DOHH2 (cell line): ENCODE measurements at regions not wholly inside any gene's neighbourhood (a gene's known extent, or its start where the extent isn't known, plus 50 kb on each side); places are given as distances from the start of the nearest gene placed in this dataset.

Experiments used
- H3F3A ChIP-seq: fragments of 200-600 bp; sonication (generic), shearing (Covaris generic); 2 replicates; pipeline ENCODE4 v1.6.0; 2016; ENCODE audit warnings: antibody characterized with exemption, mild to moderate bottlenecking; ENCODE audit not compliant: control insufficient read depth, insufficient read depth
- H3K27ac ChIP-seq: fragments of 200-600 bp; sonication (generic); 2 replicates; pipeline ENCODE4 v1.5.1; 2014; ENCODE audit warnings: low read depth, mild to moderate bottlenecking, low read length, moderate library complexity
- H3K27me3 ChIP-seq: fragments of 200-600 bp; sonication (generic); 2 replicates; pipeline ENCODE4 v1.6.1; 2014; ENCODE audit warnings: mild to moderate bottlenecking, low read length, mixed read lengths; ENCODE audit not compliant: control insufficient read depth
- H3K36me3 ChIP-seq: fragments of 200-600 bp; sonication (generic); 2 replicates; pipeline ENCODE4 v1.6.1; 2014; ENCODE audit warnings: mild to moderate bottlenecking, low read length, moderate library complexity, mixed read lengths; ENCODE audit not compliant: control insufficient read depth
- H3K4me1 ChIP-seq: fragments of 200-600 bp; sonication (generic); 2 replicates; pipeline ENCODE4 v1.6.1; 2014; ENCODE audit warnings: mild to moderate bottlenecking, low read length, mixed read lengths; ENCODE audit not compliant: control insufficient read depth
- H3K4me2 ChIP-seq: fragments of 200-600 bp; sonication (generic); 2 replicates; pipeline ENCODE4 v1.6.0; 2014; ENCODE audit warnings: mild to moderate bottlenecking, low read length, moderate library complexity
- H3K4me3 ChIP-seq: fragments of 200-600 bp; sonication (generic); 2 replicates; pipeline ENCODE4 v1.5.1; 2014; ENCODE audit warnings: mild to moderate bottlenecking, low read length, mixed read lengths
- H3K79me2 ChIP-seq: fragments of 200-600 bp; sonication (generic); 2 replicates; pipeline ENCODE4 v1.6.1; 2014; ENCODE audit warnings: mild to moderate bottlenecking, low read length, mixed read lengths; ENCODE audit not compliant: control insufficient read depth
- H3K9me2 ChIP-seq: fragments of 200-600 bp; sonication (generic); replicated peaks from 2 replicates; pipeline ENCODE4 v1.6.1; 2014; ENCODE audit warnings: mild to moderate bottlenecking, low read length, mixed read lengths; ENCODE audit not compliant: control insufficient read depth
- H3K9me3 ChIP-seq: fragments of 200-600 bp; sonication (generic); 2 replicates; pipeline ENCODE4 v1.6.1; 2014; ENCODE audit warnings: antibody characterized with exemption, low read length, mixed read lengths; ENCODE audit not compliant: control insufficient read depth, insufficient read depth
- H4K20me1 ChIP-seq: fragments of 200-600 bp; sonication (generic); 2 replicates; pipeline ENCODE4 v1.6.0; 2014; ENCODE audit warnings: low read depth, mild to moderate bottlenecking, antibody characterized with exemption, low read length, moderate library complexity; ENCODE audit not compliant: control insufficient read depth, insufficient read depth
- EZH2phosphoT487 ChIP-seq: fragments of 200-600 bp; sonication (generic); IDR thresholded peaks from 2 replicates; pipeline ENCODE4 v1.6.1; 2017; ENCODE audit warnings: borderline replicate concordance, mild to moderate bottlenecking, antibody characterized with exemption, low read length, moderate library complexity, mixed read lengths
- TF ChIP-seq, protein P1 (sequence below): fragments of 200-600 bp; sonication (generic); IDR thresholded peaks from one replicate; pipeline ENCODE4 v1.5.1; 2014; ENCODE audit warnings: antibody characterized with exemption, mild to moderate bottlenecking, low read depth, low read length; ENCODE audit not compliant: poor library complexity, severe bottlenecking

DNA sequence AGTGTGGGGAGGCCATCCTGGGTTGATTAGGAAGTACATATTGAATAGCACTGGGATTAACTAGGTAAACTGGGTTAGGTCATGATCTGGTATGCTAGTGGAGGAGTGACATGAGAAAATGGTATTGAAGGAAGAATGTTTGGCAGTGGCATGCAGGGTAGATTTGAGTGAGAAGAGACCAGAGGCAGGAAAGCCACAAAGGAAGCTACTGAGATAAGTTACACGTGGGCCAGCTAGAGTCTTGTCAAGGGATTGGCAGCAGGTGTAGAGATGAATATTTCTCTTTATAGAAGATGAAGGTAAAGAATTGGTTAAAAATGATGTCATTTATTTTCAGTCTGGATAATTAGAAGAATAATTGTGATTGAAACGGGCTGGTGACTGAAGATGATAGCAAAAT, 91.0 kb upstream of the TPRG1 start:
- no peaks in the 10 kb centered on the region for H3F3A ChIP-seq
- H3K79me2 ChIP-seq: no peaks in the 10 kb centered on the region
- no peak overlapping the region for H3K4me2 ChIP-seq
- H3K4me3 ChIP-seq: no peak overlapping the region
- TF ChIP-seq EZH2phosphoT487: no peak
- TF ChIP-seq, protein P1, sequence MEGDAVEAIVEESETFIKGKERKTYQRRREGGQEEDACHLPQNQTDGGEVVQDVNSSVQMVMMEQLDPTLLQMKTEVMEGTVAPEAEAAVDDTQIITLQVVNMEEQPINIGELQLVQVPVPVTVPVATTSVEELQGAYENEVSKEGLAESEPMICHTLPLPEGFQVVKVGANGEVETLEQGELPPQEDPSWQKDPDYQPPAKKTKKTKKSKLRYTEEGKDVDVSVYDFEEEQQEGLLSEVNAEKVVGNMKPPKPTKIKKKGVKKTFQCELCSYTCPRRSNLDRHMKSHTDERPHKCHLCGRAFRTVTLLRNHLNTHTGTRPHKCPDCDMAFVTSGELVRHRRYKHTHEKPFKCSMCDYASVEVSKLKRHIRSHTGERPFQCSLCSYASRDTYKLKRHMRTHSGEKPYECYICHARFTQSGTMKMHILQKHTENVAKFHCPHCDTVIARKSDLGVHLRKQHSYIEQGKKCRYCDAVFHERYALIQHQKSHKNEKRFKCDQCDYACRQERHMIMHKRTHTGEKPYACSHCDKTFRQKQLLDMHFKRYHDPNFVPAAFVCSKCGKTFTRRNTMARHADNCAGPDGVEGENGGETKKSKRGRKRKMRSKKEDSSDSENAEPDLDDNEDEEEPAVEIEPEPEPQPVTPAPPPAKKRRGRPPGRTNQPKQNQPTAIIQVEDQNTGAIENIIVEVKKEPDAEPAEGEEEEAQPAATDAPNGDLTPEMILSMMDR: no peak
- H3K9me3 ChIP-seq: no peaks in the 10 kb centered on the region
- H3K9me2 ChIP-seq: no peaks in the 10 kb centered on the region
- no peaks in the 10 kb centered on the region for H4K20me1 ChIP-seq
- no peaks in the 10 kb centered on the region for H3K36me3 ChIP-seq
- no peak overlapping the region for H3K27ac ChIP-seq
- no peaks in the 10 kb centered on the region for H3K4me1 ChIP-seq
- H3K27me3 ChIP-seq: peaks cover 21% of the 10 kb centered on the region

DNA sequence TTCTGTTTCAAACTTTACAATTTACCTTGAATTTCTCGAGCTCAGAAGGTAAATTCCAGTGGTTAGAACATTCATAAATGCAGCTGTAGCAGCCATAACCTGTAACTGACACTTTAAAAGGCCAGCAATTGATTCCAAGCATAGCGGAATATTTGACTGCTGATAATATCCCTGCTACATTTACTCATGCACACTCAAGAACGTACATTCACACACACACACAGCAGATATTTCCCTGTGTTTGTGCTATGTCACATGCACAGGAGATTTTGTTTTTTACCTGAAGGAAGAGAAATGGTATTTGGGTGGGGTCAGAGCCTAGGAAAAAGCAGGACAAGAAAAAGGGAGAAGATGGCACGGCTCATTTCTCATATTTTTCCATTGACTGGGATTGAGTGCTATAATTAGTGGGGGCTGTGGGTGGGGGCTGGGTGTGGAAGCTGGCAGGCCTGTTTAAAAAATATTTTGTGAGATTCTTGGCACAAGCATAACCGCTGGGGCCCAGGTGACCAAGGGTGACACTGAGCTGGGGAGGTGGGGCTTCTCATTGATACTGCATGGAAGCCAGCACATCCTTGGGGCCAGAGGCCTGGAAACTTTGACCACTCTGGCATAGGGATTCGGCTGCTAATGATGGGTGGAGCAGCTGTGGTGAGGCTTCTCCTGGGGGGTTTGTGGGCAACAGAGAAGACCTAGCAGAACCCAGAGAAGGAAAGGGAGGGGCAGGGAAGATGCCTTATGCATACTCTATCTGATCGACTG, 88.9 kb upstream of the TPRG1 start:
- no peaks in the 10 kb centered on the region for H3K79me2 ChIP-seq
- H3K27me3 ChIP-seq: peaks cover 21% of the 10 kb centered on the region
- H3K27ac ChIP-seq: no peak overlapping the region
- no peaks in the 10 kb centered on the region for H3F3A ChIP-seq
- no peaks in the 10 kb centered on the region for H3K9me2 ChIP-seq
- no peaks in the 10 kb centered on the region for H3K4me1 ChIP-seq
- H3K4me2 ChIP-seq: no peak overlapping the region
- no peak overlapping the region for H3K4me3 ChIP-seq
- H4K20me1 ChIP-seq: no peaks in the 10 kb centered on the region
- TF ChIP-seq, protein P1: no peak
- TF ChIP-seq EZH2phosphoT487: no peak
- H3K36me3 ChIP-seq: no peaks in the 10 kb centered on the region
- H3K9me3 ChIP-seq: no peaks in the 10 kb centered on the region

DNA sequence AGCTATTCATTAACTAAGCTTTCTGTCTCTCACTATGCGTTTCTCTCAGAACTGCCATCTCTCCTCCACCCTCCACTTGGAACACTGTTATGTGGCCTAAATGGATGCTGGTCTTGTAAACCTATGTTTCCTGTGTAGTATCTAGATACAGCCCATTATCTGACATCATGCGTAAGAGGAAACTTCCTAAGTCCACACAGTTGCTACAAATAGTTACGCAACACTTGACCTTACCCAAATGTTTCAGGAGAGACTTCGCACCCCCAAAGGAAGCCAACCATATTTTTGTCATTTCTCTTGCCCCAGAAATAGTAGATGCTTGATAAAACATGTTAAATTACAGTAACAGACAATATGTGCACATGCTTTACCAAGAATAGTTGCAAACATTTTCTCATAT, 87.2 kb upstream of the TPRG1 start:
- no peaks in the 10 kb centered on the region for H4K20me1 ChIP-seq
- H3K36me3 ChIP-seq: no peaks in the 10 kb centered on the region
- H3K9me2 ChIP-seq: no peaks in the 10 kb centered on the region
- H3K9me3 ChIP-seq: no peaks in the 10 kb centered on the region
- H3K79me2 ChIP-seq: no peaks in the 10 kb centered on the region
- H3K27ac ChIP-seq: no peak overlapping the region
- TF ChIP-seq EZH2phosphoT487: no peak
- TF ChIP-seq, protein P1: no peak
- H3K4me1 ChIP-seq: no peaks in the 10 kb centered on the region
- H3K4me2 ChIP-seq: no peak overlapping the region
- no peaks in the 10 kb centered on the region for H3F3A ChIP-seq
- H3K27me3 ChIP-seq: peaks cover 21% of the 10 kb centered on the region
- H3K4me3 ChIP-seq: no peak overlapping the region
